Fibroblast of lung (primary cell): ENCODE measurements at regions not wholly inside any gene's neighbourhood (a gene's known extent, or its start where the extent isn't known, plus 50 kb on each side); places are given as distances from the start of the nearest gene placed in this dataset.

Experiments used
- DNase-seq, 2 donors: peaks; one replicate each; pipeline versions ENCODE4 v3.0.0 to v3.0.0-alpha.2; 2010; ENCODE audit warnings: low read depth in 2 of 2
- H2AFZ ChIP-seq: 2 replicates; pipeline ENCODE4 v1.5.1; 2012; ENCODE audit warnings: low read length, control low read depth, inconsistent platforms
- H3K27ac ChIP-seq: 2 replicates; pipeline ENCODE4 v1.5.1; 2011; ENCODE audit warnings: low read length, control low read depth; ENCODE audit not compliant: insufficient read depth
- H3K27me3 ChIP-seq: 2 replicates; pipeline ENCODE4 v1.5.1; 2011; ENCODE audit warnings: mild to moderate bottlenecking, low read length; ENCODE audit not compliant: control insufficient read depth, insufficient read depth
- H3K36me3 ChIP-seq: 2 replicates; pipeline ENCODE4 v1.5.1; 2011; ENCODE audit warnings: low read length; ENCODE audit not compliant: control insufficient read depth, insufficient read depth
- H3K4me1 ChIP-seq: 2 replicates; pipeline ENCODE4 v1.5.1; 2011; ENCODE audit warnings: low read length; ENCODE audit not compliant: control insufficient read depth, insufficient read depth; ENCODE audit errors: extremely low read depth
- H3K4me2 ChIP-seq: 2 replicates; pipeline ENCODE4 v1.5.1; 2011; ENCODE audit warnings: low read length, control low read depth; ENCODE audit not compliant: insufficient read depth; ENCODE audit errors: extremely low read depth
- H3K4me3 ChIP-seq, 4 experiments: fragments of 200-600 bp in 1 of 4; sonication (generic) in 1 of 4; replicated peaks in 1 of 4; 2 replicates each; pipeline ENCODE4 v1.5.1; 2011 to 2016; ENCODE audit warnings: low read length in 4 of 4, low read depth in 3 of 4, mild to moderate bottlenecking in 3 of 4, control low read depth in 2 of 4, inconsistent platforms in 1 of 4, mixed read lengths in 1 of 4; ENCODE audit not compliant: insufficient read depth in 1 of 4; ENCODE audit errors: control extremely low read depth in 1 of 4
- H3K79me2 ChIP-seq: 2 replicates; pipeline ENCODE4 v1.5.1; 2012; ENCODE audit warnings: mild to moderate bottlenecking, low read length, inconsistent platforms; ENCODE audit not compliant: control insufficient read depth, insufficient read depth
- H3K9ac ChIP-seq: 2 replicates; pipeline ENCODE4 v1.5.1; 2011; ENCODE audit warnings: mild to moderate bottlenecking, low read length, control low read depth; ENCODE audit not compliant: insufficient read depth
- H3K9me3 ChIP-seq: 2 replicates; pipeline ENCODE4 v1.5.1; 2012; ENCODE audit warnings: low read depth, low read length; ENCODE audit not compliant: control insufficient read depth, insufficient read depth
- H4K20me1 ChIP-seq: 2 replicates; pipeline ENCODE4 v1.5.1; 2011; ENCODE audit warnings: low read length; ENCODE audit not compliant: control insufficient read depth, insufficient read depth; ENCODE audit errors: extremely low read depth
- EZH2 ChIP-seq: IDR thresholded peaks from 2 replicates; pipeline ENCODE4 v1.5.1; 2012; ENCODE audit warnings: low read length, control low read depth, mild to moderate bottlenecking; ENCODE audit errors: missing control alignments
- TF ChIP-seq, protein P1 (sequence below), 2 donors: IDR thresholded peaks in 1 of 2; conservative IDR thresholded peaks in 1 of 2; 1 replicate in 1 of 2; 2 replicates in 1 of 2; pipeline ENCODE4 v1.5.1; 2011 to 2012; ENCODE audit warnings: low read length in 2 of 2, control low read depth in 1 of 2, inconsistent platforms in 1 of 2, low read depth in 1 of 2, mild to moderate bottlenecking in 1 of 2

DNA sequence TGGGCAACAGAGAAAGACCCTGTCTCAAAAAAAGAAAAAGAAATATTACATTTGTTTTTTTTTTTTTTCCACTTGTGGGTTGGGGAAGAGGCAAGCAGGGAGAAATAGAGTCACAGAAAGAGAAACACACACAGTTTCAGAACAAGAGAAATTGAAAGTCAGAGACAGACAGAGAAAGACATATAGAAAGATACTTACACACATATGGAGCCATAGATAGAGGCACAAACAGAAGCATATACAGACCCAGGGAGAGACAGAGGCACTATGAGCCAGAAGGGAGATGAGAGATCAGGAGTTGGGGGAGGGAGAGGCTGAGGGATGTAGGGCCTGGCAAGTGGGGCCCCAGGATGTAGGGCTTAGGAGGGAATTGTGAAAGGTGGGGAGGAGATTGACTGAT is 55.2 kb upstream of the GIMD1 start:
- H3K27ac ChIP-seq, result no peak overlapping the region
- H3K36me3 ChIP-seq, result no peaks in the 10 kb centered on the region
- no peaks in the 10 kb centered on the region for H3K79me2 ChIP-seq
- no peak for DNase-seq
- TF ChIP-seq, protein P1, sequence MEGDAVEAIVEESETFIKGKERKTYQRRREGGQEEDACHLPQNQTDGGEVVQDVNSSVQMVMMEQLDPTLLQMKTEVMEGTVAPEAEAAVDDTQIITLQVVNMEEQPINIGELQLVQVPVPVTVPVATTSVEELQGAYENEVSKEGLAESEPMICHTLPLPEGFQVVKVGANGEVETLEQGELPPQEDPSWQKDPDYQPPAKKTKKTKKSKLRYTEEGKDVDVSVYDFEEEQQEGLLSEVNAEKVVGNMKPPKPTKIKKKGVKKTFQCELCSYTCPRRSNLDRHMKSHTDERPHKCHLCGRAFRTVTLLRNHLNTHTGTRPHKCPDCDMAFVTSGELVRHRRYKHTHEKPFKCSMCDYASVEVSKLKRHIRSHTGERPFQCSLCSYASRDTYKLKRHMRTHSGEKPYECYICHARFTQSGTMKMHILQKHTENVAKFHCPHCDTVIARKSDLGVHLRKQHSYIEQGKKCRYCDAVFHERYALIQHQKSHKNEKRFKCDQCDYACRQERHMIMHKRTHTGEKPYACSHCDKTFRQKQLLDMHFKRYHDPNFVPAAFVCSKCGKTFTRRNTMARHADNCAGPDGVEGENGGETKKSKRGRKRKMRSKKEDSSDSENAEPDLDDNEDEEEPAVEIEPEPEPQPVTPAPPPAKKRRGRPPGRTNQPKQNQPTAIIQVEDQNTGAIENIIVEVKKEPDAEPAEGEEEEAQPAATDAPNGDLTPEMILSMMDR (conservative IDR thresholded peaks at IDR 0.05 in 1 of 2, IDR thresholded peaks at IDR 0.05 in 1 of 2; ENCODE audit: low read depth in 1 of 2, low read length in 2 of 2), result no peak
- no peak for TF ChIP-seq EZH2
- H3K4me2 ChIP-seq, result no peak overlapping the region
- H3K9me3 ChIP-seq, result no peaks in the 10 kb centered on the region
- H3K27me3 ChIP-seq, result no peaks in the 10 kb centered on the region
- no peak overlapping the region for H3K9ac ChIP-seq
- no peaks in the 10 kb centered on the region for H4K20me1 ChIP-seq
- H2AFZ ChIP-seq, result no peak overlapping the region
- H3K4me3 ChIP-seq, result no peak overlapping the region
- no peaks in the 10 kb centered on the region for H3K4me1 ChIP-seq

DNA sequence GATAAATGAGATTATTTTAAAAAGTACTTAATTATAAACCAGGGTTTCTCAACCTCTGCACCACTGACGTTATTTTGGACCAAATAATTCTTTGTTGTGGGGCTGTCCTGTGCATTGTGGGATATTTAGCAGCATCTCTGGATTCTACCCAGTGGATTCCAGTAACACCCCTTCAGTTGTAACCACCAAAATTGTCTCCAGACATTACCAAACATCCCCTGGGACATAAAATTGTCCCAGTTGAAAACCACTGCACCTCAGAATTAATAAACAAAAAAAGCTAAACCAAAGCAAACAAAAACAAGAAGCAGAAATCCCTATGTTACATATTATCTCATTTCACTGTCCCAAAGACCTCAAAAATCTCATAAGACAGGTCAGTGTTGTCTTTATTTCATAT is 54.2 kb upstream of the GIMD1 start:
- no peak for TF ChIP-seq EZH2
- TF ChIP-seq, protein P1 (conservative IDR thresholded peaks at IDR 0.05 in 1 of 2, IDR thresholded peaks at IDR 0.05 in 1 of 2; ENCODE audit: low read depth in 1 of 2, low read length in 2 of 2), result no peak
- H3K27ac ChIP-seq, result no peak overlapping the region

DNA sequence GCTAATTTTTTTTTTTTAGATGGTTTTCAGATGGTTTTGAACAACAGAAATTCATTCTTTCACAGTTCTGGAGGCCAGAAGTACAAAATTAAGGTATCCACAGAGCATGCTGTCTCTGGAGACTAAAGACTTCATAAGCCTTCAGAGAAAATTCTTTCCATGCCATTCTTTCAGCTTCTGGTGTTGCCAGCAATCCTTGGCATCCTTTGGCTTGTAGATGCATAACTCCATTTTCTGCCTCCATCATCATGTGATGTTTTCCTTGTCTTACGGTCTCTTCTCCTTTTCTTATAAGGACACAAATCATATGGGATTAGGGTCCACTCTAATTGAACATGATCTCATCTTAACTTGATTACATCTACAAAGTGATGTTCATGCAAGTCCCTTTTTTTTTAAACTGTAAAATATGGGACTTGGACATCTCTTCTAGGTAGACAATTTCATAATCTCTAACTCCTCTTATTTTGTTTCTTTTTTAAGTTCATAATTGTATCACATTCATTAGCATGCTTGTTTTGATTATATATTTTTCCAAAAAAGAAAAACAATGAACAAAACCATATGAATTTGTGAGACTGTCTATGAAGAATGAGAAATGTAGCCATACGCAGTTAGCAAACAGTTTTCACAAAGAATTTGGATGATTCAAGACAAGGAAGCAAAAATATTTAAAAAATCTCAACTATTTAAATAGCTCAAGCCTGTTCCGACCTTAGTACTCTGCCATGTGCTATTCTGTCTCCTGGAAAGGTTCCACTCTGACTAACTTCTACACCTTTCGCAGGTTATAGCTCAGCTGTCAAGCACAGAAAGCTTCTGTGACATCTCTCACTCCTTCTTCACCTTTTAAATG is 53.1 kb upstream of the GIMD1 start:
- Histone ChIP-seq H3K36me3 (no peaks in the 10 kb centered on the region), H3K27ac (no peak overlapping the region), H4K20me1 (no peaks in the 10 kb centered on the region), H3K4me3 (no peak overlapping the region), H3K79me2 (no peaks in the 10 kb centered on the region), H3K9me3 (no peaks in the 10 kb centered on the region), H3K4me1 (no peaks in the 10 kb centered on the region), H3K4me2 (no peak overlapping the region), H2AFZ (no peak overlapping the region), H3K27me3 (no peaks in the 10 kb centered on the region), H3K9ac (no peak overlapping the region)
- DNase-seq, result peak in 1 of 2 donors; percentile 67
- TF ChIP-seq EZH2, result no peak
- TF ChIP-seq, protein P1 (conservative IDR thresholded peaks at IDR 0.05 in 1 of 2, IDR thresholded peaks at IDR 0.05 in 1 of 2; ENCODE audit: low read depth in 1 of 2, low read length in 2 of 2), result no peak

More for the DNA sequence above, 54.2 kb upstream of the GIMD1 start:
- Histone ChIP-seq H3K27me3 (no peaks in the 10 kb centered on the region), H3K9ac (no peak overlapping the region), H2AFZ (no peak overlapping the region), H4K20me1 (no peaks in the 10 kb centered on the region), H3K4me2 (no peak overlapping the region), H3K4me3 (no peak overlapping the region), H3K4me1 (no peaks in the 10 kb centered on the region), H3K36me3 (no peaks in the 10 kb centered on the region), H3K9me3 (no peaks in the 10 kb centered on the region), H3K79me2 (no peaks in the 10 kb centered on the region)
- DNase-seq, result no peak
